Sigmoid colon (tissue), 4 donors: ENCODE measurements at regions not wholly inside any gene's neighbourhood (a gene's known extent, or its start where the extent isn't known, plus 50 kb on each side); places are given as distances from the start of the nearest gene placed in this dataset.

ENCODE experiments used
- CTCF ChIP-seq, 4 experiments: fragments of 450-650 bp in 3 of 4; fragments of 200-600 bp in 1 of 4; IDR thresholded peaks; one replicate each; pipeline ENCODE4 v1.5.1; 2016 to 2019; ENCODE audit warnings: antibody characterized with exemption in 4 of 4, mild to moderate bottlenecking in 3 of 4, moderate library complexity in 2 of 4
- EP300 ChIP-seq, 4 donors: sonication (generic); formaldehyde crosslinking; IDR thresholded peaks; one replicate each; pipeline ENCODE4 v1.6.1; 2017; ENCODE audit warnings: antibody characterized with exemption in 4 of 4
- POLR2A ChIP-seq, 2 donors: fragments of 450-650 bp; IDR thresholded peaks; one replicate each; pipeline ENCODE4 v1.6.1; 2016; ENCODE audit warnings: antibody characterized with exemption in 2 of 2, mild to moderate bottlenecking in 2 of 2, moderate library complexity in 2 of 2

- no peak for TF ChIP-seq CTCF (IDR thresholded peaks at IDR 0.05)
- no peak for TF ChIP-seq POLR2A (IDR thresholded peaks at IDR 0.05)
- no peak for TF ChIP-seq EP300 (IDR thresholded peaks at IDR 0.05)
Observed at GRCh38 chr4:54487491-54487890, 170.3 kb upstream of the KIT start.
